ENCODE measurements at regions not wholly inside any gene's neighbourhood (a gene's known extent, or its start where the extent isn't known, plus 50 kb on each side); places are given as distances from the start of the nearest gene placed in this dataset.

DNA sequence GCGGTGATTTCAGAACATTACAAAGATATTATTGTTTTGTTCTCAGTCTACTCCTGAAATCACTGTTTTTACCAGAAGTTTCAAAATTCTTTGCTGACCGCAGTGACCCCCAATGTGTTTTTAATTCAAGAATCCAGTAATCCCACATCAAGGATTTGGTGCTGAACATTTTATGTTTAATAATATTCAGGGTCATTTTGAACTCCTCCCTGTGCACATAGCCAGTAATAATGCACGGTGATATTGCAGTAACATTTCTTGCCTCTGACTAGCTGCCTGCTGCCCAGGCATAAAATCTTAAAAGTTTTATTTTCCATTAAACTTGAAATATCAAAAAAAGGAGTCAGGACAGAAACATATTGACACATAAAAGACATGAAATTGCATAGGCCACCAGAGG is 443.4 kb upstream of the NCAM2 start:
- ChIA-PET POLR2A (no interaction called here), CTCF (no interaction called here)
- H3K9me3 ChIP-seq (ENCODE audit: control insufficient read depth, insufficient read depth, low read length): no peaks in the 10 kb centered on the region; the same call in 1 of the 2 replicates
- DNase-seq (ENCODE audit: low read depth, low spot score): no peak
- H3K27ac ChIP-seq (ENCODE audit: low read depth, low read length): no peak overlapping the region
- no peaks in the 10 kb centered on the region for H3K27me3 ChIP-seq (ENCODE audit: control insufficient read depth, insufficient read depth, low read length)
- H3K4me3 ChIP-seq (ENCODE audit: low read depth, low read length): no peak overlapping the region
- TF ChIP-seq, protein P1, sequence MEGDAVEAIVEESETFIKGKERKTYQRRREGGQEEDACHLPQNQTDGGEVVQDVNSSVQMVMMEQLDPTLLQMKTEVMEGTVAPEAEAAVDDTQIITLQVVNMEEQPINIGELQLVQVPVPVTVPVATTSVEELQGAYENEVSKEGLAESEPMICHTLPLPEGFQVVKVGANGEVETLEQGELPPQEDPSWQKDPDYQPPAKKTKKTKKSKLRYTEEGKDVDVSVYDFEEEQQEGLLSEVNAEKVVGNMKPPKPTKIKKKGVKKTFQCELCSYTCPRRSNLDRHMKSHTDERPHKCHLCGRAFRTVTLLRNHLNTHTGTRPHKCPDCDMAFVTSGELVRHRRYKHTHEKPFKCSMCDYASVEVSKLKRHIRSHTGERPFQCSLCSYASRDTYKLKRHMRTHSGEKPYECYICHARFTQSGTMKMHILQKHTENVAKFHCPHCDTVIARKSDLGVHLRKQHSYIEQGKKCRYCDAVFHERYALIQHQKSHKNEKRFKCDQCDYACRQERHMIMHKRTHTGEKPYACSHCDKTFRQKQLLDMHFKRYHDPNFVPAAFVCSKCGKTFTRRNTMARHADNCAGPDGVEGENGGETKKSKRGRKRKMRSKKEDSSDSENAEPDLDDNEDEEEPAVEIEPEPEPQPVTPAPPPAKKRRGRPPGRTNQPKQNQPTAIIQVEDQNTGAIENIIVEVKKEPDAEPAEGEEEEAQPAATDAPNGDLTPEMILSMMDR (IDR thresholded peaks at IDR 0.05; ENCODE audit: low read depth, low read length): no peak

DNA sequence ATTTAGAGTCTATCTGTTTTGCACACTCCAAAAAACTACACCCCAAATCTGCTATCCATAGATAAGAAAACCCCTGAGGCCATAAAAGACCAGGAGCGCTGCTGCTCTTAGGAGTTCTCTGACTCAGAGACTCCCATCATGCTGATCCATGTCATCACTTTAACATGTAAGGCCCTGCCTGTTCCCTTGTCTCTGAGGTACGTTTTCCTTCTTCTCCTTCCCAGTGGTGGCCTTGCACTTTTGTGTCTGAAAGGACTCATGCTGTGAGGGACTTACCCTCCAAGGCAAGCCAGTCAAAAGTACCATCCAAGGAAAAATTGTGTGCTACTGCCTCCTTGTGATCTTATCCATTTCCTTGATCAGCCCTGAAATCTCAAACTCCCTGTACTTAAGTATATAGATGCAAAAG is 427.4 kb upstream of the NCAM2 start:
- Histone ChIP-seq H3K9me3 (ENCODE audit: control insufficient read depth, insufficient read depth, low read length) (peaks cover 10% of the 10 kb centered on the region; the same call in 1 of the 2 replicates), H3K27me3 (ENCODE audit: control insufficient read depth, insufficient read depth, low read length) (no peaks in the 10 kb centered on the region), H3K4me3 (ENCODE audit: low read depth, low read length) (no peak overlapping the region), H3K27ac (ENCODE audit: low read depth, low read length) (no peak overlapping the region)
- no peak for DNase-seq (ENCODE audit: low read depth, low spot score)
- ChIA-PET POLR2A (no interaction called here), CTCF (no interaction called here)
- TF ChIP-seq, protein P1 (IDR thresholded peaks at IDR 0.05; ENCODE audit: low read depth, low read length): no peak

DNA sequence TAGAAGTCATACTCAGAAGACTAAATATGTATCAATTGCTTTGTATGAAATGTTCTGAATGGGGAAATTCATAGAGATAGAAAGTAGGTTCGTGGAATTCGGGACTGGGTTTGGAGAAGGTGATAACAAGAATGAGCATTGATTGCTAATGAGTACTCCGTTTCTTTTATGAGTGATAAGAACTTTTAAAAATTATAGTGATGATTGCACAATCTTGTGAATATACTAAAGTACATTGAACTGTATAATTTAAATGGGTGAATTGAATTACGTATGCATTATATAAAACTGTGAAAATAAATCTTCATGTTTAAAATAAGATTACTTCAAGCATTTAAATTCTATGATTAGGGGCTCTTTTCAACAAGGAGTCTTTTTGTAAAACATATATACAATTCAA is 425.6 kb upstream of the NCAM2 start:
- CTCF ChIA-PET: no interaction called here
- no peak for DNase-seq (ENCODE audit: low read depth, low spot score)
- Histone ChIP-seq H3K4me3 (ENCODE audit: low read depth, low read length) (no peak overlapping the region), H3K9me3 (ENCODE audit: control insufficient read depth, insufficient read depth, low read length) (peaks cover 14% of the 10 kb centered on the region; the same call in 1 of the 2 replicates), H3K27me3 (ENCODE audit: control insufficient read depth, insufficient read depth, low read length) (no peaks in the 10 kb centered on the region), H3K27ac (ENCODE audit: low read depth, low read length) (no peak overlapping the region)
- POLR2A ChIA-PET: no interaction called here
- TF ChIP-seq, protein P1 (IDR thresholded peaks at IDR 0.05; ENCODE audit: low read depth, low read length): no peak

DNA sequence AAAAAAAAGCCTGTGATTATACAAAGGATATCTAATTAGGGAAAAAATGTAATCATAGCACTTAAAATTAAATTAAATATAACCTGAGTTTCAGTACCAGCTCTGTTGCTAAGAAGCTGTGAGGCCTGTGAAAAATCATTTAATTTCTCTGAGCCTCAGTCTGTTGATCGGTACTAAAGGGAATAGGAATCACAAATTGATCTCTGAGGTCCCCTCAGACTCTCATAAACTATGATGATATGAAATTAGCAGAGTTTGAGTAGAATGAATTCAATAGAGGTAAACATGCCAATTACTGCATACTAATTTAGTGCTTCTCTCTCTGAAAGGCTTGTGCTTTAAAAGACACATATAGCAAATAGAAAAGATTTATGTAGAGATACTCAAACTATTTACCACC is 416.8 kb upstream of the NCAM2 start:
- Histone ChIP-seq H3K27ac (ENCODE audit: low read depth, low read length) (no peak overlapping the region), H3K4me3 (ENCODE audit: low read depth, low read length) (no peak overlapping the region), H3K27me3 (ENCODE audit: control insufficient read depth, insufficient read depth, low read length) (no peaks in the 10 kb centered on the region), H3K9me3 (ENCODE audit: control insufficient read depth, insufficient read depth, low read length) (peaks cover 13% of the 10 kb centered on the region)
- TF ChIP-seq, protein P1 (IDR thresholded peaks at IDR 0.05; ENCODE audit: low read depth, low read length): no peak
- DNase-seq (ENCODE audit: low read depth, low spot score): no peak
- ChIA-PET POLR2A (no interaction called here), CTCF (no interaction called here)

DNA sequence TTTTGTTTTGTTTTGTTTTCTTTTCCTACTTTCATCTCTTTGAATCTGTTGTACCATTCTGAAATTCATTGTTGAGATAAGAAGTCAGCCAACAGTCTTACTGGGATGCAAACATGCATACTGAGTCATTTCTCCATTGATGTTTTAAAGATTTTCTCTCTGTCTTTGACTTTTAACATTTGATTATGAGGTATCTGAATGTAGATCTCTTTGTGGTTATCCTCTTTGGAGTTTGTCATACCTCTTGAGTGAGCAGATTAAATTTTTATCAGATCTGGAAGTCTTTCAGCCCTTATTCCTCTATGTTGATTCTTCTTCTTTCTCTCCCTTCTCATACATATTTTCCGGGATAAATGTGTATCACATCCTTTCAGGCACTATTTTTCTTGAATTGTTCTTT is 406.9 kb upstream of the NCAM2 start:
- no peak overlapping the region for H3K4me3 ChIP-seq (ENCODE audit: low read depth, low read length)
- no peak for DNase-seq (ENCODE audit: low read depth, low spot score)
- CTCF ChIA-PET: no interaction called here
- H3K27ac ChIP-seq (ENCODE audit: low read depth, low read length): no peak overlapping the region
- no peaks in the 10 kb centered on the region for H3K27me3 ChIP-seq (ENCODE audit: control insufficient read depth, insufficient read depth, low read length)
- POLR2A ChIA-PET: no interaction called here
- TF ChIP-seq, protein P1 (IDR thresholded peaks at IDR 0.05; ENCODE audit: low read depth, low read length): no peak
- peaks cover 13% of the 10 kb centered on the region for H3K9me3 ChIP-seq (ENCODE audit: control insufficient read depth, insufficient read depth, low read length)

All from AG04450 (cell line).